ENCODE measurements at regions not wholly inside any gene's neighbourhood (a gene's known extent, or its start where the extent isn't known, plus 50 kb on each side); places are given as distances from the start of the nearest gene placed in this dataset.

GRCh38 chr18:34364699-34365098 lies 140.0 kb upstream of the NOL4 start:
- DNase-seq (ENCODE audit: low read depth, low spot score) (no peak), ATAC-seq (no peak)
- Histone ChIP-seq H3K4me1 (ENCODE audit: control insufficient read depth, insufficient read depth, low read length) (no peaks in the 10 kb centered on the region), H3K9me3 (ENCODE audit: control insufficient read depth, insufficient read depth, low read depth, low read length) (no peaks in the 10 kb centered on the region), H3K36me3 (ENCODE audit: control insufficient read depth, insufficient read depth, low read length) (no peaks in the 10 kb centered on the region), H3K27me3 (ENCODE audit: control insufficient read depth, insufficient read depth, low read length) (no peaks in the 10 kb centered on the region), H3K4me3 (ENCODE audit: low read depth in 2 of 2, low read length in 2 of 2) (no peak overlapping the region), H3K27ac (ENCODE audit: low read length) (no peak overlapping the region)
- TF ChIP-seq TCF7L2 (IDR thresholded peaks at IDR 0.05; ENCODE audit: low read depth, low read length) (no peak), SIN3A (IDR thresholded peaks at IDR 0.05; ENCODE audit: borderline replicate concordance, insufficient read depth, low read depth, low read length) (no peak), POLR2AphosphoS5 (IDR thresholded peaks at IDR 0.05; ENCODE audit: low read depth, low read length) (no peak)
- TF ChIP-seq, protein P1, sequence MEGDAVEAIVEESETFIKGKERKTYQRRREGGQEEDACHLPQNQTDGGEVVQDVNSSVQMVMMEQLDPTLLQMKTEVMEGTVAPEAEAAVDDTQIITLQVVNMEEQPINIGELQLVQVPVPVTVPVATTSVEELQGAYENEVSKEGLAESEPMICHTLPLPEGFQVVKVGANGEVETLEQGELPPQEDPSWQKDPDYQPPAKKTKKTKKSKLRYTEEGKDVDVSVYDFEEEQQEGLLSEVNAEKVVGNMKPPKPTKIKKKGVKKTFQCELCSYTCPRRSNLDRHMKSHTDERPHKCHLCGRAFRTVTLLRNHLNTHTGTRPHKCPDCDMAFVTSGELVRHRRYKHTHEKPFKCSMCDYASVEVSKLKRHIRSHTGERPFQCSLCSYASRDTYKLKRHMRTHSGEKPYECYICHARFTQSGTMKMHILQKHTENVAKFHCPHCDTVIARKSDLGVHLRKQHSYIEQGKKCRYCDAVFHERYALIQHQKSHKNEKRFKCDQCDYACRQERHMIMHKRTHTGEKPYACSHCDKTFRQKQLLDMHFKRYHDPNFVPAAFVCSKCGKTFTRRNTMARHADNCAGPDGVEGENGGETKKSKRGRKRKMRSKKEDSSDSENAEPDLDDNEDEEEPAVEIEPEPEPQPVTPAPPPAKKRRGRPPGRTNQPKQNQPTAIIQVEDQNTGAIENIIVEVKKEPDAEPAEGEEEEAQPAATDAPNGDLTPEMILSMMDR (IDR thresholded peaks at IDR 0.05), result no peak
- TF ChIP-seq, protein P2, sequence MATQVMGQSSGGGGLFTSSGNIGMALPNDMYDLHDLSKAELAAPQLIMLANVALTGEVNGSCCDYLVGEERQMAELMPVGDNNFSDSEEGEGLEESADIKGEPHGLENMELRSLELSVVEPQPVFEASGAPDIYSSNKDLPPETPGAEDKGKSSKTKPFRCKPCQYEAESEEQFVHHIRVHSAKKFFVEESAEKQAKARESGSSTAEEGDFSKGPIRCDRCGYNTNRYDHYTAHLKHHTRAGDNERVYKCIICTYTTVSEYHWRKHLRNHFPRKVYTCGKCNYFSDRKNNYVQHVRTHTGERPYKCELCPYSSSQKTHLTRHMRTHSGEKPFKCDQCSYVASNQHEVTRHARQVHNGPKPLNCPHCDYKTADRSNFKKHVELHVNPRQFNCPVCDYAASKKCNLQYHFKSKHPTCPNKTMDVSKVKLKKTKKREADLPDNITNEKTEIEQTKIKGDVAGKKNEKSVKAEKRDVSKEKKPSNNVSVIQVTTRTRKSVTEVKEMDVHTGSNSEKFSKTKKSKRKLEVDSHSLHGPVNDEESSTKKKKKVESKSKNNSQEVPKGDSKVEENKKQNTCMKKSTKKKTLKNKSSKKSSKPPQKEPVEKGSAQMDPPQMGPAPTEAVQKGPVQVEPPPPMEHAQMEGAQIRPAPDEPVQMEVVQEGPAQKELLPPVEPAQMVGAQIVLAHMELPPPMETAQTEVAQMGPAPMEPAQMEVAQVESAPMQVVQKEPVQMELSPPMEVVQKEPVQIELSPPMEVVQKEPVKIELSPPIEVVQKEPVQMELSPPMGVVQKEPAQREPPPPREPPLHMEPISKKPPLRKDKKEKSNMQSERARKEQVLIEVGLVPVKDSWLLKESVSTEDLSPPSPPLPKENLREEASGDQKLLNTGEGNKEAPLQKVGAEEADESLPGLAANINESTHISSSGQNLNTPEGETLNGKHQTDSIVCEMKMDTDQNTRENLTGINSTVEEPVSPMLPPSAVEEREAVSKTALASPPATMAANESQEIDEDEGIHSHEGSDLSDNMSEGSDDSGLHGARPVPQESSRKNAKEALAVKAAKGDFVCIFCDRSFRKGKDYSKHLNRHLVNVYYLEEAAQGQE (IDR thresholded peaks at IDR 0.05; ENCODE audit: insufficient read depth in 1 of 2, low read depth in 2 of 2, low read length in 1 of 2), result no peak
- no TSS peak for BruUV-seq (replicated peaks)
- ChIA-PET CTCF (no interaction called here), POLR2A (no interaction called here)
- in situ Hi-C loops (cut with HindIII; ENCODE audit: low pct_unique_long_range_greater_than_20kb, low sequenced_read_pairs) (no loop called here), intact Hi-C loops (cut with micrococcal nuclease; ENCODE audit: unreplicated experiment) (no loop called here)

DNA sequence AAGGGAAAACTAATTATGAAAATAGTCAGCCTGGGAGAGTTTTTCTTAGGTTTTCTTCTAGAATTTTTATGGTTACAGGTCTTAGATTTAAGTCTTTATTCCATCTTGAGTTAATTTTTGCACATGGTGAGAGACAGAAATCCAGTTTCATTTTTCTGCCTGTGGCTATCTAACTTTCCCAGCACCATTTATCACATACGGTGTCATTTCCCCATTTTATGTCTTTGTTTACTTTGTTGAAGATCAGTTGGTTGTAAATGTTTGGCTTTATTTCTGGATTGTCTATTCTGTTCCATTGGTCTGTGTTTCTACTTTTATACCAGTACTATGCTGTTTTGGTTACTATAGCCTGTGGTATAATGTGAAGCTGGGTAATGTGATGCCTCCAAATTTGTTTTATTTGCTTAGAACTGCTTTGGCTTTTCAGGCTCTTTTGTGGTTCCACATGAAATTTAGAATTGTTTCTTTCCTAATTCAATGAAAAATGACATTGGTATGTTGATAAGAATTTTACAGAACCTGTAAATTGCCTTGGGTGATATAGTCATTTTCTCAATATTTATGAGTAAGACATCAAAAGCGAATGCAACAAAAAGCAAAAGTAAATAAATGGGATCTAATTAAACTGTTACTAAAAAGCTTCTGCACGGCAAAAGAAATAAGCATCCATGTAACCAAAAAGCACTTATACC lies 146.1 kb upstream of the NOL4 start:
- DNase-seq (ENCODE audit: low read depth, low spot score) (no peak), ATAC-seq (no peak)
- Histone ChIP-seq H3K9me3 (ENCODE audit: control insufficient read depth, insufficient read depth, low read depth, low read length) (no peaks in the 10 kb centered on the region), H3K27ac (ENCODE audit: low read length) (no peak overlapping the region), H3K36me3 (ENCODE audit: control insufficient read depth, insufficient read depth, low read length) (no peaks in the 10 kb centered on the region), H3K4me3 (ENCODE audit: low read depth in 2 of 2, low read length in 2 of 2) (no peak overlapping the region), H3K4me1 (ENCODE audit: control insufficient read depth, insufficient read depth, low read length) (no peaks in the 10 kb centered on the region), H3K27me3 (ENCODE audit: control insufficient read depth, insufficient read depth, low read length) (no peaks in the 10 kb centered on the region)
- in situ Hi-C loops (cut with HindIII; ENCODE audit: low pct_unique_long_range_greater_than_20kb, low sequenced_read_pairs), result no loop called here
- intact Hi-C loops (cut with micrococcal nuclease; ENCODE audit: unreplicated experiment), result no loop called here
- POLR2A ChIA-PET, result no interaction called here
- no TSS peak for BruUV-seq (replicated peaks)
- CTCF ChIA-PET, result no interaction called here
- TF ChIP-seq, protein P1 (IDR thresholded peaks at IDR 0.05), result no peak
- TF ChIP-seq, protein P2 (IDR thresholded peaks at IDR 0.05; ENCODE audit: insufficient read depth in 1 of 2, low read depth in 2 of 2, low read length in 1 of 2), result no peak
- no peak for TF ChIP-seq TCF7L2 (IDR thresholded peaks at IDR 0.05; ENCODE audit: low read depth, low read length)

All from Panc1 (cell line).